ENCODE measurements at regions not wholly inside any gene's neighbourhood (a gene's known extent, or its start where the extent isn't known, plus 50 kb on each side); places are given as distances from the start of the nearest gene placed in this dataset.
"Not testable (repeated sequence)": the region's sequence is repeated elsewhere in the genome, so short reads cannot be mapped to it uniquely, and the experiment has no call there.

GRCh38 chr1:43038232-43038935, 79.7 kb upstream of the SLC2A1 start:
- H3K4me1 Mint-ChIP-seq: peaks cover 20% of the 10 kb centered on the region
- no peaks in the 10 kb centered on the region for H3K36me3 Mint-ChIP-seq
- H3K4me3 Mint-ChIP-seq: no peak overlapping the region
- H3K9me3 Mint-ChIP-seq: no peaks in the 10 kb centered on the region
- H3K27ac Mint-ChIP-seq: no peak overlapping the region
- H3K27me3 Mint-ChIP-seq: no peaks in the 10 kb centered on the region

- no peaks in the 10 kb centered on the region for H3K36me3 Mint-ChIP-seq
- H3K9me3 Mint-ChIP-seq: no peaks in the 10 kb centered on the region
- H3K4me1 Mint-ChIP-seq: peaks cover 20% of the 10 kb centered on the region
- no peak overlapping the region for H3K4me3 Mint-ChIP-seq
- H3K27ac Mint-ChIP-seq: no peak overlapping the region
- H3K27me3 Mint-ChIP-seq: no peaks in the 10 kb centered on the region
Measured at GRCh38 chr1:43037466-43037865, 78.8 kb upstream of the SLC2A1 start.

GRCh38 chr1:43036932-43037331, 78.3 kb upstream of the SLC2A1 start:
- Mint-ChIP-seq H3K4me3 (no peak overlapping the region), H3K27ac (peak overlapping the region; percentile 2), H3K4me1 (peaks cover 20% of the 10 kb centered on the region), H3K9me3 (no peaks in the 10 kb centered on the region), H3K27me3 (no peaks in the 10 kb centered on the region), H3K36me3 (no peaks in the 10 kb centered on the region)

- Mint-ChIP-seq H3K27ac (no peak overlapping the region), H3K4me3 (no peak overlapping the region), H3K4me1 (peaks cover 20% of the 10 kb centered on the region), H3K9me3 (no peaks in the 10 kb centered on the region), H3K27me3 (no peaks in the 10 kb centered on the region), H3K36me3 (no peaks in the 10 kb centered on the region)
Measured at GRCh38 chr1:43035821-43036741, 77.4 kb upstream of the SLC2A1 start.

GRCh38 chr1:43034778-43035177, 76.1 kb upstream of the SLC2A1 start:
- H3K27ac Mint-ChIP-seq: peak overlapping the region; percentile 93

GRCh38 chr1:43034195-43034658, 75.6 kb upstream of the SLC2A1 start:
- Mint-ChIP-seq H3K36me3 (no peaks in the 10 kb centered on the region), H3K4me3 (no peak overlapping the region), H3K27ac (peak overlapping the region; percentile 93), H3K9me3 (no peaks in the 10 kb centered on the region), H3K27me3 (no peaks in the 10 kb centered on the region), H3K4me1 (peaks cover 20% of the 10 kb centered on the region)

More at GRCh38 chr1:43034778-43035177, 76.1 kb upstream of the SLC2A1 start:
- H3K4me1 Mint-ChIP-seq: peaks cover 20% of the 10 kb centered on the region
- no peaks in the 10 kb centered on the region for H3K36me3 Mint-ChIP-seq
- H3K9me3 Mint-ChIP-seq: no peaks in the 10 kb centered on the region
- no peaks in the 10 kb centered on the region for H3K27me3 Mint-ChIP-seq
- peak overlapping the region; percentile 37 for H3K4me3 Mint-ChIP-seq

- no peak overlapping the region for H3K27ac Mint-ChIP-seq
- H3K4me1 Mint-ChIP-seq: peaks cover 15% of the 10 kb centered on the region
- no peaks in the 10 kb centered on the region for H3K9me3 Mint-ChIP-seq
- no peaks in the 10 kb centered on the region for H3K27me3 Mint-ChIP-seq
- H3K36me3 Mint-ChIP-seq: no peaks in the 10 kb centered on the region
- H3K4me3 Mint-ChIP-seq: no peak overlapping the region
Measured at GRCh38 chr1:43031316-43032203, 72.9 kb upstream of the SLC2A1 start.

GRCh38 chr1:43024905-43025304, 66.2 kb upstream of the SLC2A1 start:
- no peak overlapping the region for H3K4me3 Mint-ChIP-seq
- H3K4me1 Mint-ChIP-seq: no peaks in the 10 kb centered on the region
- H3K36me3 Mint-ChIP-seq: no peaks in the 10 kb centered on the region
- no peaks in the 10 kb centered on the region for H3K9me3 Mint-ChIP-seq
- no peak overlapping the region for H3K27ac Mint-ChIP-seq
- H3K27me3 Mint-ChIP-seq: no peaks in the 10 kb centered on the region

- no peaks in the 10 kb centered on the region for H3K27me3 Mint-ChIP-seq
- no peaks in the 10 kb centered on the region for H3K4me1 Mint-ChIP-seq
- H3K9me3 Mint-ChIP-seq: no peaks in the 10 kb centered on the region
- H3K27ac Mint-ChIP-seq: no peak overlapping the region
- H3K4me3 Mint-ChIP-seq: no peak overlapping the region
- H3K36me3 Mint-ChIP-seq: no peaks in the 10 kb centered on the region
Measured at GRCh38 chr1:43021547-43022474, 63.1 kb upstream of the SLC2A1 start.

- Mint-ChIP-seq H3K4me3 (no peak overlapping the region), H3K27ac (no peak overlapping the region), H3K9me3 (no peaks in the 10 kb centered on the region), H3K4me1 (no peaks in the 10 kb centered on the region), H3K36me3 (no peaks in the 10 kb centered on the region), H3K27me3 (no peaks in the 10 kb centered on the region)
Measured at GRCh38 chr1:43019226-43019625, 60.6 kb upstream of the SLC2A1 start.

- H3K27me3 Mint-ChIP-seq: no peaks in the 10 kb centered on the region
- no peaks in the 10 kb centered on the region for H3K9me3 Mint-ChIP-seq
- H3K36me3 Mint-ChIP-seq: no peaks in the 10 kb centered on the region
- no peaks in the 10 kb centered on the region for H3K4me1 Mint-ChIP-seq
- no peak overlapping the region for H3K4me3 Mint-ChIP-seq
- H3K27ac Mint-ChIP-seq: no peak overlapping the region
Measured at GRCh38 chr1:43018121-43018520, 59.5 kb upstream of the SLC2A1 start.

GRCh38 chr1:43015269-43015668, 56.6 kb upstream of the SLC2A1 start:
- Mint-ChIP-seq H3K27ac (no peak overlapping the region), H3K27me3 (no peaks in the 10 kb centered on the region), H3K4me1 (no peaks in the 10 kb centered on the region), H3K36me3 (no peaks in the 10 kb centered on the region), H3K9me3 (no peaks in the 10 kb centered on the region), H3K4me3 (no peak overlapping the region)

GRCh38 chr1:43014579-43014978, 55.9 kb upstream of the SLC2A1 start:
- H3K27me3 Mint-ChIP-seq, H3K4me3 Mint-ChIP-seq, H3K9me3 Mint-ChIP-seq, H3K36me3 Mint-ChIP-seq, H3K4me1 Mint-ChIP-seq, H3K27ac Mint-ChIP-seq: not testable (repeated sequence)

GRCh38 chr1:43011020-43011419, 52.4 kb upstream of the SLC2A1 start:
- no peak overlapping the region for H3K4me3 Mint-ChIP-seq
- H3K9me3 Mint-ChIP-seq: no peaks in the 10 kb centered on the region
- no peaks in the 10 kb centered on the region for H3K27me3 Mint-ChIP-seq
- H3K36me3 Mint-ChIP-seq: no peaks in the 10 kb centered on the region
- no peak overlapping the region for H3K27ac Mint-ChIP-seq
- H3K4me1 Mint-ChIP-seq: no peaks in the 10 kb centered on the region

Measured in activated naive CD4-positive, alpha-beta T cell treated with anti-CD3 and anti-CD28 coated beads, Interleukin-2, amount 50 U/mL, for 24 hours (primary cell).